Fibroblast of skin of scalp (primary cell): ENCODE measurements at regions not wholly inside any gene's neighbourhood (a gene's known extent, or its start where the extent isn't known, plus 50 kb on each side); places are given as distances from the start of the nearest gene placed in this dataset.
"Not testable (repeated sequence)": the region's sequence is repeated elsewhere in the genome, so short reads cannot be mapped to it uniquely, and the experiment has no call there.

Experiments
- DNase-seq: peaks from one replicate; pipeline ENCODE4 v3.0.0-alpha.2; 2013

GRCh38 chr10:37067576-37067975, 57.8 kb upstream of the ANKRD30A start:
- DNase-seq, result no peak

- DNase-seq, result not testable (repeated sequence)
These were observed 63.1 kb upstream of the ANKRD30A start for GRCh38 chr10:37062296-37062695.

DNA sequence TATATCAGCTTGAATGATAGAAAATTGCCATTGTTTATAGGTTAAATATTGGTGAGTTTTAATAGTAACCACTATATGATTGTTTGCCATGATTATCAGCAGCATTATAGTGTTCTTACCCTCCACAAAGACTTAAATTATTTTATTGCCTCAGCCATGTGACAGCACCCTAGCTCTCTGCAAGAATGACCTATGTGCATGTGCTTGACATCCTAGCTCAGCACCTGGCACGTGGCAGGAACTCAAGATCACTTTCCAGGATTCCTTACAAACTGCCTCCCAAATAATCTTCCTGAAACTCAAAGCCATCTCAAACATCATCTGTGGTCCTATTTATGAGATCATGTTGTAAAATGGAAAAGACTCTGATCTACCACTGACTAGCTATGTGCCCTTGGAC, 68.1 kb upstream of the ANKRD30A start:
- no peak for DNase-seq

- no peak for DNase-seq
These were observed 71.9 kb upstream of the ANKRD30A start for GRCh38 chr10:37053476-37053875.

DNA sequence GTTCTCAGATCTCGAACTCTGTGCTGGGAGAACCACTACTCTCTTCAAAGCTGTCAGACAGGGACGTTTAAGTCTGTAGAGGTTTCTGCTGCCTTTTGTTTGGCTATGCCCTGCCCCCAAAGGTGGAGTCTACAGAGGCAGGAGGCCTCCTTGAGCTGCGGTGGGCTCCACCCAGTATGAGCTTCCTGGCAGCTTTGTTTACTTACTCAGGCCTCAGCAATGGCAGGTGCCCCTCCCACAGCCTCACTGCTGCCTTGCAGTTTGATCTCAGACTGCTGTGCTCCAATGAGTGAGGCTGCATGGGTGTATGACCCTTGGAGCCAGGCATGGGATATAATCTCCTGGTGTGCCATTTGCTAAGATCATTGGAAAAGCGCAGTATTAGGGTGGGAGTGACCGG, 75.4 kb upstream of the ANKRD30A start:
- DNase-seq, result not testable (repeated sequence)

DNA sequence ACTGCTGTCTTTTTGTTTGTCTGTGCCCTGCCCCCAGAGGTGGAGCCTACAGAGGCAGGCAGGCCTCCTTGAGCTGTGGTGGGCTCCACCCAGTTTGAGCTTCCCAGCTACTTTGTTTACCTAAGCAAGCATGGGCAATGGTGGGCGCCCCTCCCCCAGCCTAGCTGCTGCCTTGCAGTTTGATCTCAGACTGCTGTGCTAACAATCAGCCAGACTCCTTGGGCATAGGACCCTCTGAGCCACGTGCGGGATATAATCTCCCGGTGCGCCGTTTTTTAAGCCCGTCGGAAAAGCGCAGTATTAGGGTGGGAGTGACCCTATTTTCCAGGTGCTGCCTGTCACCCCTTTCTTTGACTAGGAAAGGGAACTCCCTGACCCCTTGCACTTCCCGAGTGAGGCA, 81.1 kb upstream of the ANKRD30A start:
- DNase-seq, result not testable (repeated sequence)

DNA sequence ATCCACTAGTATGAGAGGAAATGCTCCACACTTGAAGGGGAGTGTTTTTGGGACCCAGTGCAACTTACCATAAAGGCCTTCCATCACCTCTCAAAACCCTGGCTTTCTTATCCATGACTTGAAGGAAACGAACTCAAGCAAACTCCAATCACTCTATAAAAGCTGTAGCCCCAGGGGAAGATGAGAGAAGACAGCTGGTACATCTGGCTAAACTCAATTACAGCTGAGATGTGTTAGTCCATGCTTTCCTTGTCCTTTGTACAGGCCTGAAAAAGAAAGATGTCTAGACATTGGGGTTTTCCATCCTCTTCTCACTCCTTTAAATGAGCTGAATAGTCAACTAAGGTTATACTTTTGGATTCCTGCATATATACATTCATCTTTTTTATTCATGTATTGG, 89.5 kb upstream of the ANKRD30A start:
- DNase-seq, result no peak

DNA sequence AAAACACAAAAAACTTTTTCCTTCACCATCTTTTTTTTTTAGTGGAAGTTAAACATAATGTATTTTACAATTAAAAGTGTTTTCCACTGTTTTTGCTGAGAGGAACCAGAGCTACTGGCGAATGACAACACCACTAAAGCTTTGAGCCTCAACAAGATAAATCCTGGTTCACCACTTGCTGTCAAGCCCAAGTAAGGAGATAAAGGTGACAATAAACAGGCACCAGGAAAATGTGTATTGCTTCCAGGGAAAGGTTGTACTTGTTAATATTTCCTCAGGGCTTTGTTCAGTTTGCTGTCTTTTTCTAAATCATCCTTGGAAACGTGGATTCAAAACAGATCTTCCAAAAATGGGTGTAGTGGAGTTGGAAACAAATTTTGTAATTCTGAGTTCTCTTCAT, 109.9 kb upstream of the ANKRD30A start:
- no peak for DNase-seq

- no peak for DNase-seq
These were observed 114.7 kb upstream of the ANKRD30A start for GRCh38 chr10:37010741-37011140.

GRCh38 chr10:37008276-37008675, 117.1 kb upstream of the ANKRD30A start:
- DNase-seq, result not testable (repeated sequence)

- DNase-seq, result no peak
These were observed 122.3 kb upstream of the ANKRD30A start for GRCh38 chr10:37003126-37003525.

DNA sequence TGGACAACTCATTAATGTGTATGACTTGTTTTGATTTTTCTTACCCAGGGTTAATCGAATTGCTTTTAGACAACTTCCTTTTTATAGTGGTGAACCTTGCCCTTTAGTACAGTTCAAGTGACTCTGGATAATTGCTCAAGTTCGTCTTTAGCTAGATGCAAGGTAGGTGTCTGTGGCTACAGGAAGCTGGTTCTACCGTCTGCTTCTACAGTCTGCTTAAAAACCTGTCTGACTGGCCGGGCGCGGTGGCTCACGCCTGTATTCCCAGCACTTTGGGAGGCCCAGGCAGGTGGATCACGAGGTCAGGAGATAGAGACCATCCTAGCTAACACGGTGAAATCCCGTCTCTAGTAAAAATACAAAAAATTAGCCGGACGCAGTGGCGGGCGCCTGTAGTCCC, 129.6 kb upstream of the ANKRD30A start:
- DNase-seq, result not testable (repeated sequence)

- no peak for DNase-seq
These were observed 130.5 kb upstream of the ANKRD30A start for GRCh38 chr10:36994886-36995285.

GRCh38 chr10:36989233-36989632, 136.2 kb upstream of the ANKRD30A start:
- DNase-seq, result no peak

GRCh38 chr10:36946598-36946997, 178.8 kb upstream of the ANKRD30A start:
- DNase-seq, result no peak

DNA sequence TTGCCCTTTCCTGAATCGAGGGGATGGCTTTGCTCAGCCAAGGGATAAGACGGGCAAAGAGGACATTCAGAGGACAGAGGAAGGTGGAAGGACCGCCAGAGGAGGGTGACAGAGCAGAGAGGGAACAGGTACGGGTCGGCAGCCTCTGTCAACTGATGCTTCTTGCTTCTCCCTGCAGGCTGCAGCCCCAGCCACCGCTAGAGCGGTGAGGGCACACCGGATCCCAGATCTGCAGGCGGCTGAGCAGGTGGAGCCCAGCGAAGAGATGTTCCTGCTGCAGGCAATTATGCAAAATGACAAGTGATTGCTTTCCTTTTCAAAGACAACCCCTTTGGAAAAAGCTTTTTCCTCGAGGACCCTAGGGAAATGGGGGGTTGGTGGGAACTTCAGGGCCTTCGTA, 181.9 kb upstream of the ANKRD30A start:
- DNase-seq, result no peak

GRCh38 chr10:36942616-36943015, 182.8 kb upstream of the ANKRD30A start:
- no peak for DNase-seq

DNA sequence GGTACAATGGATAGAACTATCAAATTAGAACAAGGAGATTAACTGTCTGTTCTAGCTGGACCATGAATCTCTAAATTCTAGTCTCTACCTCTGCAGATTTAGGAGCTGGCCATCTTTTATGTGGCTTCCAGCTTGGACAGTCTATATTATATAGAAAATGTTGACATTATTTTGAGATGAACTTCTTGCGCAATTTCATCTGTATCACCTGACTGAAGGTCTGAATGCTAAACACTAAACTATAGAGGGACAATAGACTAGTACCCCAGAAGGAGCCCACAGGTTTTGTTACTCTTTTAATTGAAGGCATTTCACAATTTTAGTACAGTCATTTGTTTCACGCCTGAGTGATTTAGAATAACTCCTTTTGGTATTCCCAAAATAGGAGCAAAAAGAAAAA, 222.4 kb upstream of the ANKRD30A start:
- DNase-seq, result no peak

- DNase-seq, result no peak
These were observed 225.7 kb upstream of the ANKRD30A start for GRCh38 chr10:36899652-36900051.

DNA sequence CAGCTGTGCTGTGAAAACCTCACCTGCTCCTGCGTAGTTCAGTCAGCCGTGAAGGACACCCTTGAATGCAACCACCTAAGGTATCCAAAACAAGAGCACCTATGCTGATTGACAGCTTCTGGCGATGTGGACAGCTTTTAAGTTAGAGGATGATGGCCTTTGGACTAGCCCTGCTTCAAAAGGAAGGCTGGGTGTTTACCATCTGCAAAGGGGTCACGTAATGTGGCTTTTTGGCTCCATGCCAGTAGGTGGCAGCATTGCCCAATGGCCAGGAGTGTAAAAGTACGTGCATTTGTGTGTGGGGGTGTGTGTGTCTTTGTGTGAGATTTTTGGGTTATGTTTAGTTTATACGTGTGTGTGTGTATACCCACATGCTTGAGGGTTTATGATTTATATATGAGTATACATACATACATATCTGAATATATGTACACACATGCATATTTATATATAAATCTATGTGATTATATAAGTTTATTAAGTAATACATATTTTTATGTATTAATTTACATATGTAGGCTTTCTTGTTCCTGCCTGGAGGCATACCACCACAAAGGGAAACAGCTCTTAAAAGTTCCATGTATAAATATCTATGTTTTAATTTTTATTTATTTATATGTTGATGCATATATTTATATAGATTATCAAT, 236.3 kb upstream of the ANKRD30A start:
- DNase-seq, result peak; percentile 19

GRCh38 chr10:36886303-36886891, 239.0 kb upstream of the ANKRD30A start:
- no peak for DNase-seq

GRCh38 chr10:36885746-36886145, 239.7 kb upstream of the ANKRD30A start:
- DNase-seq, result no peak

- no peak for DNase-seq
These were observed 242.6 kb upstream of the ANKRD30A start for GRCh38 chr10:36882781-36883180.

- DNase-seq, result peak; percentile 26
These were observed 244.5 kb upstream of the ANKRD30A start for GRCh38 chr10:36880898-36881297.
